C4-2B (cell line): ENCODE measurements at regions not wholly inside any gene's neighbourhood (a gene's known extent, or its start where the extent isn't known, plus 50 kb on each side); places are given as distances from the start of the nearest gene placed in this dataset.

ENCODE experiments used
- H3K27ac ChIP-seq: fragments of 450-650 bp; 2 replicates; pipeline ENCODE4 v1.5.1; 2017
- ZFX ChIP-seq: fragments of 450-650 bp; IDR thresholded peaks from 2 replicates; pipeline ENCODE4 v1.6.1; 2017
- TF ChIP-seq, protein P1 (sequence below): fragments of 450-650 bp; conservative IDR thresholded peaks from 2 replicates; pipeline ENCODE4 v1.5.1; 2017; ENCODE audit warnings: mild to moderate bottlenecking

DNA sequence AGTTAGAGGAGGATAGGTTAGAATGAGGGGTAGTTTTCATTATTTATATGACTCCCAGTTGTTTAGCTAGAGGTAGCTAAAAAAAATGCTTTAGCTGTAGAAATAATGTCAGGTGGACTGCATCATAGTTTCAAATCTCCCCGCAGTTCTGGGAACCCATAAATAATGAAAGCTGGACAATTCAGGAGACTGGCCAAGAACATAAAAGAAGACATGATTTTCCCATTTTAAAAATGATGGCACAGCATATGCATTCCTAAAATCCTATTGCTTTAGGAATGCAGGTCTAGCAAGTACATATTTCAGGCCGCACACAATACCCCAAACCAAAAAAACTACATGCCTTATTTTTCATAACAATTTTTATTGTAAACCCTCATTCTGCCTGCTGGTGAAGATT is 143.3 kb downstream of the CTH start:
- H3K27ac ChIP-seq: no peak overlapping the region
- TF ChIP-seq, protein P1, sequence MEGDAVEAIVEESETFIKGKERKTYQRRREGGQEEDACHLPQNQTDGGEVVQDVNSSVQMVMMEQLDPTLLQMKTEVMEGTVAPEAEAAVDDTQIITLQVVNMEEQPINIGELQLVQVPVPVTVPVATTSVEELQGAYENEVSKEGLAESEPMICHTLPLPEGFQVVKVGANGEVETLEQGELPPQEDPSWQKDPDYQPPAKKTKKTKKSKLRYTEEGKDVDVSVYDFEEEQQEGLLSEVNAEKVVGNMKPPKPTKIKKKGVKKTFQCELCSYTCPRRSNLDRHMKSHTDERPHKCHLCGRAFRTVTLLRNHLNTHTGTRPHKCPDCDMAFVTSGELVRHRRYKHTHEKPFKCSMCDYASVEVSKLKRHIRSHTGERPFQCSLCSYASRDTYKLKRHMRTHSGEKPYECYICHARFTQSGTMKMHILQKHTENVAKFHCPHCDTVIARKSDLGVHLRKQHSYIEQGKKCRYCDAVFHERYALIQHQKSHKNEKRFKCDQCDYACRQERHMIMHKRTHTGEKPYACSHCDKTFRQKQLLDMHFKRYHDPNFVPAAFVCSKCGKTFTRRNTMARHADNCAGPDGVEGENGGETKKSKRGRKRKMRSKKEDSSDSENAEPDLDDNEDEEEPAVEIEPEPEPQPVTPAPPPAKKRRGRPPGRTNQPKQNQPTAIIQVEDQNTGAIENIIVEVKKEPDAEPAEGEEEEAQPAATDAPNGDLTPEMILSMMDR: no peak
- TF ChIP-seq ZFX: no peak

DNA sequence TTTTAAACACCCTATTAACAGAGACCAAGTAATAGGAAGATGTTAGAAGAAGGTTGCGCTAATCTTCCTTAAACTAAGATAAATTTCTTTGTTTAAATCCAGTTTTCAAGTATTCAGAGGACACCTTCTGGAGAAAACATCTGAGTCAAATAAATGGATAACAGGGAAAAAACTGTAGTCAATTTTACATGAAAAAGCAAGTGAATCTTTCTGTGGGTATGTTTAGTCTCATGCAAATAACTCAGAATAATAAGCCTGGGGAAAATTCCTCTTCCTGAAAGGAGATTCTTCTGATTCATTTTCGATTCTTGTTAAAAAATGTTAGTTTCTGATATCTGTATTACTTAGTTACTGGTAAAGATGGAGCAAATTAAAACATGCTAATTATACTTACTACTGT is 145.5 kb downstream of the CTH start:
- TF ChIP-seq ZFX: no peak
- TF ChIP-seq, protein P1: no peak
- H3K27ac ChIP-seq: no peak overlapping the region

DNA sequence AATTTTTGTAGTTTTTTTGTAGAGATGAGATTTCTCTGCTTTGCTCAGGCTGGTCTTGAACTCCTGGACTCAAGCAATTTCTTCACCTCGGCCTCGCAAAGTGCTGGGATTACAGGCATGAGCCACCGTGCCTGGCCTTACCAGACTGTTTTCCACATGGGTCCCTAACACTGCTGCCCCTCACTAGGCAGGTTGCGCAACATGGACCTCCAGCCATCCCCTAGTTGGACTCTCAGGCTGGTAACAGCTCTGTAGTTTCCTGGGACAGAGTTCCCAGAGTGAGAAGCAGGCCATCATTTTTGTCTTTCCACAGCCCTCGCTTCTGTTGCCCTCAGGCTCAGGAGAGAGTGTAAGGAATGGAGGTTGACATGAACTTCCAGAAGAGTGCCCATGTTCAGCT is 156.1 kb downstream of the CTH start:
- TF ChIP-seq, protein P1: no peak
- no peak for TF ChIP-seq ZFX
- no peak overlapping the region for H3K27ac ChIP-seq

DNA sequence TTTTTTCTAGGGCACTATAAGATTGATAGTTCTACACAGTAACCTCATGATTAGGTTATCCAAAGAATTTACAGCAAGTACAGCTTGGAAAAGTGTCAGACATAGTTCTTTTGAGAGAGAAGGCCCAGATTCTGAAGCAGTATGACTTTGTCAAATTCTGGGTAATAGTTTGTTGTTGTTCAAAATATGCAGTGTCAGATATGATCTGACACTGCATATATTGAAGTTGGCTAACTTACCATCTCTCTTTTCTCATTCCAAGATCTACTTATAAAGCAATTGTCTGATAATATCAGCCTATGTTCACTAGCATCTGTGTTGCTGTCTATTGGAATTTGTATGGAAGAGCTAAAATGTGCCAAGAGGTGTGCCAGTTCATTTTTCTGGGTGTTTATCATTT is 160.1 kb downstream of the CTH start:
- TF ChIP-seq, protein P1: no peak
- no peak for TF ChIP-seq ZFX
- H3K27ac ChIP-seq: no peak overlapping the region

DNA sequence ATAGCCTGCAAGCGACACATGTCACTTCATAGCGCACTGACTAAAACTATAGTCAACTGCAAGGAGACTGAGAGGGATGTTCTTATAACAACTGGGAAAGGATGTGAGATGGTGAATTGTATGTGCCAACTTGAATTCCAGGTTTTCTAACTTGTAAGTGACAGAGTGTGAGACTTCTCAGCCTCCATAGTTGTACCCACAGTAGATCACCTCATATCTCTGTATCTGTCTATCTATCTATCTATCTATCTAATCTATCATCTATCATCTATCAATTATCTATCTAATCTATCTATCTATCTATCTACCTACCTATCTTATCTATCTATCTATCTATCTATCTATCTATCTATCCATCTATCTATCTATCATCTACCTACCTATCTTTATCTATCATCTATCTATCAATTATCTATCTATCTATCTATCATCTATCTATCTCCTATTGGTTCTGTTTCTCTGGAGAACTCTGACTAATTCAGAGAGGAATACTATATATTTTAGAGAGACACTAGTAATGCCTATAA is 162.3 kb downstream of the CTH start:
- TF ChIP-seq, protein P1: no peak
- no peak for TF ChIP-seq ZFX
- no peak overlapping the region for H3K27ac ChIP-seq

DNA sequence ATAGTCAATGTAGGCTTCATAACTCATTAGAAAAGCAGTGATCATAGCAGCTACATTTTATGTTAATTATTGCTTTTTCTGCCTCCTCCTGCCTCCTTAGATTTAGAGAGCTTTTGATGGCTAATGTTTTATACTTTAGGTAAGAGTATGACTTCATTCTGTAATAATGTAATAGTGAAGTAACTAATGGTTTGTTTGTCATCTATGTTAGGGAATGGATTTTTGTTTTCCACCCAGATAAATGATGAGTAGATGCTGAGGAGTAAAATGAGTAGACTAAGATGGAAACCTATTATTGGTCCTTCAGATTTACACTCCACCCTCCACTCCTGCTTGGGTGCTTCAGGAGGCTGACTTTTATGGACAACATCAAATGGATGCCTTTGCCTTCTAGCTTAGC is 170.6 kb downstream of the CTH start:
- no peak overlapping the region for H3K27ac ChIP-seq
- TF ChIP-seq ZFX: no peak

DNA sequence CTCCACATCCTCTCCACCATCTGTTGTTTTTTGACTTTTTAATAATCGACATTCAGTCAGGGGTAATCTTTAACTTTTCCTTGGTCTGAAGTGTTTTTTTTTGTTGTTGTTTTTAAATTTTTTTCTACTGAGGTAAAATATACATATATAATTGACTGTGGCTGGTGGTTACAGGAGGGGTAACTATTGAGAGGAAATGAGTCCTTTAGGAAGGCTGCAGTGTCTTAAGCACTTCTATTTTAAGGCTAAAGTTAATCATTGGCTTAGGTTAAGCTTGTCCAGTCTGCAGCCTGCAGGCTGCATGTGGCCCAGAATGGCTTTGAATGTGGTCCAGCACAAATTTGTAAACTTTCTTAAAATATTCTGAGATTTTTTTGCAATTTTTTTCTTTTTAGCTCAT is 172.5 kb downstream of the CTH start:
- no peak overlapping the region for H3K27ac ChIP-seq
- TF ChIP-seq, protein P1: no peak
- no peak for TF ChIP-seq ZFX

DNA sequence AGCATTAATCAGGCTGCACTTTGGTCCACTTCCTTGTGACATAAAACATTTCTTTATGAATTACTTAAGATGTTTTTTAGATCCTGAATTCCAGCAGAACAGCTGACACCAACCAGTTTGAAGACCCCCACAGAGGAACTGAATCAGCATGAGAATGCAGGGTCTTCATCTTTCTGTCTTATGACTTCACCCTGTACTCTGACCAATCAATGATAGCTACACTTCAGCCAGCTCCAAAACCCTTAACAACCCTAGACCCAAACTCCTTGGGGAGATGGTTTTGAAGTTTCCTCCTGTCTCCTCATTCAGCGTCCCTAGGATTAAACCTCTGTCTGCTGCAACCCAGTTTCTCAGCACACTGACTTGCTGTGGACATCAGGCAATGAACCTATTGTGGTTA is 175.0 kb downstream of the CTH start:
- no peak overlapping the region for H3K27ac ChIP-seq
- TF ChIP-seq, protein P1: no peak
- no peak for TF ChIP-seq ZFX
